ENCODE measurements at regions not wholly inside any gene's neighbourhood (a gene's known extent, or its start where the extent isn't known, plus 50 kb on each side); places are given as distances from the start of the nearest gene placed in this dataset.

- in situ Hi-C loops (cut with MboI; ENCODE audit: low pct_unique_long_range_greater_than_20kb, low sequenced_read_pairs), result no loop called here
- no peak for DNase-seq
These were observed 160.6 kb upstream of the SHH start for GRCh38 chr7:155972651-155973390.

- no peak for DNase-seq
- in situ Hi-C loops (cut with MboI; ENCODE audit: low pct_unique_long_range_greater_than_20kb, low sequenced_read_pairs), result no loop called here
These were observed 160.0 kb upstream of the SHH start for GRCh38 chr7:155972247-155972646.

- no peak for DNase-seq
- in situ Hi-C loops (cut with MboI; ENCODE audit: low pct_unique_long_range_greater_than_20kb, low sequenced_read_pairs), result no loop called here
These were observed 159.0 kb upstream of the SHH start for GRCh38 chr7:155971180-155971770.

GRCh38 chr7:155969192-155969929 is 157.1 kb upstream of the SHH start:
- DNase-seq, result no peak
- in situ Hi-C loops (cut with MboI; ENCODE audit: low pct_unique_long_range_greater_than_20kb, low sequenced_read_pairs), result no loop called here

- no peak for DNase-seq
- in situ Hi-C loops (cut with MboI; ENCODE audit: low pct_unique_long_range_greater_than_20kb, low sequenced_read_pairs), result no loop called here
These were observed 152.7 kb upstream of the SHH start for GRCh38 chr7:155965010-155965409.

- in situ Hi-C loops (cut with MboI; ENCODE audit: low pct_unique_long_range_greater_than_20kb, low sequenced_read_pairs), result no loop called here
- DNase-seq, result no peak
These were observed 152.3 kb upstream of the SHH start for GRCh38 chr7:155964543-155964942.

GRCh38 chr7:155963771-155964195 is 151.5 kb upstream of the SHH start:
- no peak for DNase-seq
- in situ Hi-C loops (cut with MboI; ENCODE audit: low pct_unique_long_range_greater_than_20kb, low sequenced_read_pairs), result no loop called here

GRCh38 chr7:155963356-155963755 is 151.1 kb upstream of the SHH start:
- in situ Hi-C loops (cut with MboI; ENCODE audit: low pct_unique_long_range_greater_than_20kb, low sequenced_read_pairs), result no loop called here
- no peak for DNase-seq

GRCh38 chr7:155962968-155963300 is 150.7 kb upstream of the SHH start:
- in situ Hi-C loops (cut with MboI; ENCODE audit: low pct_unique_long_range_greater_than_20kb, low sequenced_read_pairs), result no loop called here
- no peak for DNase-seq

- in situ Hi-C loops (cut with MboI; ENCODE audit: low pct_unique_long_range_greater_than_20kb, low sequenced_read_pairs), result no loop called here
- no peak for DNase-seq
These were observed 150.1 kb upstream of the SHH start for GRCh38 chr7:155962191-155962967.

- no peak for DNase-seq
- in situ Hi-C loops (cut with MboI; ENCODE audit: low pct_unique_long_range_greater_than_20kb, low sequenced_read_pairs), result no loop called here
These were observed 149.3 kb upstream of the SHH start for GRCh38 chr7:155961241-155962190.

- in situ Hi-C loops (cut with MboI; ENCODE audit: low pct_unique_long_range_greater_than_20kb, low sequenced_read_pairs), result no loop called here
- DNase-seq, result no peak
These were observed 147.6 kb upstream of the SHH start for GRCh38 chr7:155959894-155960293.

GRCh38 chr7:155956977-155957376 is 144.7 kb upstream of the SHH start:
- DNase-seq, result no peak
- in situ Hi-C loops (cut with MboI; ENCODE audit: low pct_unique_long_range_greater_than_20kb, low sequenced_read_pairs), result no loop called here

- DNase-seq, result no peak
- in situ Hi-C loops (cut with MboI; ENCODE audit: low pct_unique_long_range_greater_than_20kb, low sequenced_read_pairs), result no loop called here
These were observed 143.0 kb upstream of the SHH start for GRCh38 chr7:155955367-155955635.

- in situ Hi-C loops (cut with MboI; ENCODE audit: low pct_unique_long_range_greater_than_20kb, low sequenced_read_pairs), result no loop called here
- no peak for DNase-seq
These were observed 142.5 kb upstream of the SHH start for GRCh38 chr7:155954550-155955366.

GRCh38 chr7:155953781-155954549 is 141.7 kb upstream of the SHH start:
- in situ Hi-C loops (cut with MboI; ENCODE audit: low pct_unique_long_range_greater_than_20kb, low sequenced_read_pairs), result no loop called here
- no peak for DNase-seq

- in situ Hi-C loops (cut with MboI; ENCODE audit: low pct_unique_long_range_greater_than_20kb, low sequenced_read_pairs), result no loop called here
These were observed 141.2 kb upstream of the SHH start for GRCh38 chr7:155953501-155953778.

More at GRCh38 chr7:155953501-155953778, 141.2 kb upstream of the SHH start:
- DNase-seq, result no peak

Data from KBM-7 (cell line).